Esophagus (tissue), 2 donors: ENCODE measurements at regions not wholly inside any gene's neighbourhood (a gene's known extent, or its start where the extent isn't known, plus 50 kb on each side); places are given as distances from the start of the nearest gene placed in this dataset.

Experiments used
- H3K27ac ChIP-seq, 2 donors: one replicate each; pipeline ENCODE4 v1.5.1; 2013; ENCODE audit warnings: low read depth in 2 of 2, mild to moderate bottlenecking in 2 of 2, inconsistent platforms in 1 of 2, low read length in 1 of 2, moderate library complexity in 1 of 2
- H3K27me3 ChIP-seq, 2 donors: one replicate each; pipeline ENCODE4 v1.6.1; 2013; ENCODE audit warnings: low read length in 2 of 2, control low read depth in 1 of 2, mild to moderate bottlenecking in 1 of 2; ENCODE audit not compliant: insufficient read depth in 2 of 2, control insufficient read depth in 1 of 2
- H3K36me3 ChIP-seq, 2 donors: one replicate each; pipeline ENCODE4 v1.6.1; 2013; ENCODE audit warnings: low read length in 1 of 2; ENCODE audit not compliant: control insufficient read depth in 2 of 2, insufficient read depth in 2 of 2
- H3K4me1 ChIP-seq, 2 donors: one replicate each; pipeline ENCODE4 v1.6.1; 2013; ENCODE audit warnings: low read length in 1 of 2; ENCODE audit not compliant: control insufficient read depth in 2 of 2, insufficient read depth in 2 of 2
- H3K4me3 ChIP-seq, 2 donors: one replicate each; pipeline ENCODE4 v1.5.1; 2013; ENCODE audit warnings: low read length in 2 of 2, mild to moderate bottlenecking in 2 of 2, low read depth in 1 of 2, moderate library complexity in 1 of 2
- H3K9me3 ChIP-seq, 2 donors: one replicate each; pipeline ENCODE4 v1.6.1; 2013; ENCODE audit warnings: mild to moderate bottlenecking in 2 of 2, low read depth in 1 of 2, low read length in 1 of 2, moderate library complexity in 1 of 2; ENCODE audit not compliant: control insufficient read depth in 2 of 2, insufficient read depth in 1 of 2
- WGBS, 2 donors: extraction: QIAGEN DNeasy Blood & Tissue Kit; methylation state at CpG; one replicate each; pipeline ENCODE4 v1.1.7; 2013; 5-methylcytosine and 5-hydroxymethylcytosine counted together
- donor health status: healthy with polysubstance abuse.
- donor health status: Bipolar disorder and iron deficiency.

DNA sequence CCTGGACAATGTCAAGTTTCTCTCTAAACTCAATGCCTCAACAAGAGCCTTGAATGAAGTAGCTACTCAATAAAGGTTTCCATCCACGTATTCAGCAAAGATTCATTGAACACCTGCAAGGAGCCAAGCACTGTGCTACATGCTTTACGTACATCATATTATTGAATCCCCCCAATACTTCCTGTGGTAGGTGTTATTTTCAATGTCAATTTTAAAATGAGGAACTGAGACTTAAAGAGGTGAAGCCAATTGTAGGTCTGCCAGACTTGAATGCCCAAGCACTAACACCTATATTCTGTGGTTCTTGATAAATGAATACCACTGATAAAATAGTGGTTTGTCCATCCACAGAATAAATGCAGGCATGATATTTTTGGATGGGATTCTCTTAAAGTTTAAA is 162.3 kb downstream of the DRD1 start:
- 78 to 83% methylated on average over 2 of the region's 2 CpGs for WGBS, 2 donors
- Histone ChIP-seq H3K36me3 (no peaks in the 10 kb centered on the region), H3K27ac (no peak overlapping the region), H3K4me1 (no peaks in the 10 kb centered on the region), H3K4me3 (no peak overlapping the region), H3K9me3 (no peaks in the 10 kb centered on the region), H3K27me3 (no peaks in the 10 kb centered on the region)

DNA sequence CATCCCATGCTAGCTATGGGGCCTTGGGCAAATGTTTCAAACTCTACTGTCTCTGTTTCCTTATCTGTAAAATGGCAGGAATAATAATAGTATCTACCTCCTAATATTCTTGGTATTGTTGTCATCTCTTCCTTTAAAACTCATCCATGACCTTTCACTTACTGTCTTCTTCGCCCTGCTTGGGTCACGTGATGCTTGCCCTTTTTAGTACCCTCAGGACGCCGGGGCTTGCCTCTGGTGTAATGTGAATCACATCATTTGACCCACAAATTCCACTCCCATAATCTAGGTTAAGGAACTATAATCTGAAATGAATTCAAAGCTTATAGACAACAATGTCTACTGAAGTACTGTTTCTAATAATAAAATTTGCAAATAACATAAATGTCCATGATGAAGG is 162.7 kb downstream of the DRD1 start:
- no peaks in the 10 kb centered on the region for H3K36me3 ChIP-seq
- H3K4me1 ChIP-seq = no peaks in the 10 kb centered on the region
- H3K27ac ChIP-seq = no peak overlapping the region
- no peaks in the 10 kb centered on the region for H3K27me3 ChIP-seq
- WGBS, 2 donors = 82 to 88% methylated on average over 4 of the region's 4 CpGs
- no peak overlapping the region for H3K4me3 ChIP-seq
- H3K9me3 ChIP-seq = no peaks in the 10 kb centered on the region

DNA sequence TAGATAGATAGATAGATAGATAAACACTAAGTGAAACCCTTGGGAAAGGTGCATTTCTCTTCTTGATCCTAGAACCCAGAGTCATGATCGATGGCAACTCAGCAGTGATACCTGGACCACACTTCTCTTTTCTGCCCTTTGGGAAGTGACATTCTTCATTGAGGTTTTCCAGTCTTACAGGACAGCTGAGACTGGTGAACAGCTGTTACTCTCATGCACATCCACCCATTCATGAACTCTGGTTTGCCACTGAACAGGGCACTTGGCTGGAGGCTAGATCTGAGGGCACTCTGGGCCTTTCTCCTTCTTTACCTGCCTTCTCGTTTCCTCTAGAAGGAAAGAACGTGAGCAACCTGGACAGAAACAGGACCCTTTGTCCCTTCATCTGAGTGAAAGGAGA is 164.5 kb downstream of the DRD1 start:
- 77 to 78% methylated on average over 3 of the region's 3 CpGs for WGBS, 2 donors
- Histone ChIP-seq H3K27ac (no peak overlapping the region), H3K9me3 (no peaks in the 10 kb centered on the region), H3K4me3 (no peak overlapping the region), H3K27me3 (no peaks in the 10 kb centered on the region), H3K4me1 (no peaks in the 10 kb centered on the region), H3K36me3 (no peaks in the 10 kb centered on the region)

DNA sequence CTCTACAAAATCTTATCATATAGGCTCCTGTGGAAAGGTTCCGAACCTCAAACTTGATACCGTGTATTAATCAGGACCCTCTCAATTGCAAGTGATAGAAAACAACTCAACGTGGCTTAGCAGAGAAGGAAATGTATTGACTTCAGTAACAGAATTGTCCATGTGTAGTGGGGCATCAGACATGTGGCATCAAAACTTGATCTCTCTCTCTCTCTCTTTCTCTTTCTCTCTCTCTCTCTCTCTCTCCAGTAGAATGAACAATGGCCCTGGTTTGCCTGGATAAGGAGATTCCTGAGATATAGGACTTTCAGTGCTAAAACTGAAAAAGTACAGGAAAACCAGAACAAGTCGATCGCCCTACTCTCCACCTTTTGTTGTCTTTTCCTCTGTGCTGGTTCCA is 168.2 kb downstream of the DRD1 start:
- no peak overlapping the region for H3K4me3 ChIP-seq
- no peaks in the 10 kb centered on the region for H3K4me1 ChIP-seq
- H3K36me3 ChIP-seq = no peaks in the 10 kb centered on the region
- H3K27me3 ChIP-seq = no peaks in the 10 kb centered on the region
- no peaks in the 10 kb centered on the region for H3K9me3 ChIP-seq
- WGBS, 2 donors = 81 to 82% methylated on average over 5 of the region's 5 CpGs
- H3K27ac ChIP-seq = no peak overlapping the region

DNA sequence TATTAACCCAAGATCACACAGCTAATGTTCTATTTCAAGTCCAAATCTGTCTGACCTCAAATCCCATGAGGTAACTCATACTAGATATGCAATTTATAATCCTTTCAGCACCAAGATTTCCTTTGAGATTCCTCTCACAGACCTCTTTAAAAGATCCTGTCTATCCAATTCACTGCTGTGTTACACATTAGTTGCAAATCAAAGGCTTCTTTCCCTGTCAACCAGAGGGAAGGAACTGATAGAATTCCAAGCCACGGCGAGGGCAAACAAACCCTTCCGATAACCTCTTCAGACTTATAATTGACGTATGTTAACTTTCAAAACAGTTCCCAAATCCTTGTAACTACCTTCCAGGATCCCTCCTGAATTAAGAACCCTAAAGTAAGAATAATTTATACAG is 168.9 kb downstream of the DRD1 start:
- no peak overlapping the region for H3K27ac ChIP-seq
- H3K36me3 ChIP-seq = no peaks in the 10 kb centered on the region
- no peaks in the 10 kb centered on the region for H3K27me3 ChIP-seq
- H3K4me1 ChIP-seq = no peaks in the 10 kb centered on the region
- 59 to 66% methylated on average over 4 of the region's 4 CpGs for WGBS, 2 donors
- no peaks in the 10 kb centered on the region for H3K9me3 ChIP-seq
- no peak overlapping the region for H3K4me3 ChIP-seq

DNA sequence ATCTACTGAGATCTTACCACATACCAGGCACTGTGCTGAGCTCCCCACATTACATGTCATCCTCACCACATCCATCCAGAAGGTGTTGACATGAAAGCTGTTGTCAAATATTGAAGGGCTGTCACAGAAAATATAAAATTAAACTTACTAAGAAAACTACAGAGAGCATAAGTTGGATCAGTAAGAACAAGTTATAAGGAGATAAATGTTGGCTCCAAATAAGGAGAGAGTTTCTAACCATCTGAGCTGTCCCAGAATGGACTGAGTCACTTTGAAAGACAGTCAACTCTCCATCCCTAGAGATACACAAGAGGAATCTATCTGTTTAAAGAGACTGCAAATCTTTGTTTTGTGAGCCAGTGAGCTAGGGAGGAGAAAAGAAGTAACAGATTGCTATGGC is 169.8 kb downstream of the DRD1 start:
- no peaks in the 10 kb centered on the region for H3K9me3 ChIP-seq
- no peaks in the 10 kb centered on the region for H3K36me3 ChIP-seq
- no peak overlapping the region for H3K4me3 ChIP-seq
- no peaks in the 10 kb centered on the region for H3K27me3 ChIP-seq
- H3K4me1 ChIP-seq = no peaks in the 10 kb centered on the region
- H3K27ac ChIP-seq = no peak overlapping the region

DNA sequence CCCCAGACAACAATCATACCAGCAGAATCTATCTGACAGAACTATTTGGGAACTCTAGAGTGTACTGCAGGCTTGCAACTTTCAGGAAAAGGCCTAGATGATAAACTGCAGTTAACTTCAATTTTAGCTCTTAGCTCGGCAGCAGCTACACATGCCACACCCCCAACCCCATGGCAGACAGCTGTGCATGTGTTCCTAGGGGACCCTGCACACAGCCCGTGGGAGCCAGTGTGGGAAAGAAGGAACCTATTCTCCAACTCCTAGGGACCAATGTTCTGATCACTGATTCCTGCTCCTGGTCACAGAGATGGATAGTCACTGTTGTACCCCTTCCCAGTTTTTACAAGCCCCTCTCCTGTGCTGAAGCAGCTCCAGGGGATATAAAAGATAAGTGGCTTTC is 179.6 kb downstream of the DRD1 start:
- Histone ChIP-seq H3K36me3 (no peaks in the 10 kb centered on the region), H3K9me3 (no peaks in the 10 kb centered on the region), H3K4me1 (no peaks in the 10 kb centered on the region), H3K27me3 (no peaks in the 10 kb centered on the region), H3K27ac (no peak overlapping the region), H3K4me3 (no peak overlapping the region)
- WGBS, 2 donors = 49 to 61% methylated on average over 2 of the region's 2 CpGs

DNA sequence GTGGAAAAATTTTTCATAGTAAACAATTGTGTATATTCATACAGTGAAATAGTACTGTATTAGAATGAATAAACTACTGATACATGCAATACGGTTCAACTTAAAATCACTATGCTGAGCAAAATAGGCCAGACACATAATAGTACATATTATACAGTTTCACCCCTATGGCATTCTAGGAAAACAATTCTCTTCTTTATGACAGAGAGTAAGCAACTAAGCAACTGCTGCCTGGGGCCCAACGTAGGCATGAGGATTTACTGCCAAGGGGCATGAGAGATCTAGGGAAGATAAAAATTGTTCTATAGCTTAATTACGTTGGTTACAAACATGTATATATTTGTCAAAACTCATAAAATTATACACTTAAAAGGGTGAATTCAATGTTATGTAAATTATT is 180.2 kb downstream of the DRD1 start:
- Histone ChIP-seq H3K27me3 (no peaks in the 10 kb centered on the region), H3K9me3 (no peaks in the 10 kb centered on the region), H3K4me1 (no peaks in the 10 kb centered on the region), H3K4me3 (no peak overlapping the region), H3K27ac (no peak overlapping the region), H3K36me3 (no peaks in the 10 kb centered on the region)
- 89% methylated on average over 3 of the region's 3 CpGs for WGBS, 2 donors

DNA sequence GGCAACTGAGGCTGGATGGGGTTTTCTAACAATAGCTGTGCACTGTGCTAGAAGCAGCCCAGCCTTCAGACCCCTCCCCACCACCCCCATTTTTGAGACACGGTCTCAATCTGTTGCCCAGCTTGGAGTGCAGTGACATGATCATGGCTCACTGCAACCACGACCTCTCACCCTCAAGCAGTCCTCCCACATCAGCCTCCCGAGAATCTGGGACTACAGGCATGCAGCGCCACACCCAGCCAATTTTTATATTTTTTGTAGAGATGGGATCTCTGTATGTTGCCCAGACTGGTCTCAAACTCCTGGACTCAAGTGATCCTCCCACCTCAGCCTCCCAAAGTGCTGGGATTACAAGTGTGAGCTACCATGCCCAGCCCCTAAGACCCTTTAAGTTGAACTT is 182.5 kb downstream of the DRD1 start:
- no peak overlapping the region for H3K4me3 ChIP-seq
- no peaks in the 10 kb centered on the region for H3K4me1 ChIP-seq
- H3K36me3 ChIP-seq = no peaks in the 10 kb centered on the region
- H3K9me3 ChIP-seq = peaks cover 0 to 3% of the 10 kb centered on the region in 2 donors
- no peaks in the 10 kb centered on the region for H3K27me3 ChIP-seq
- no peak overlapping the region for H3K27ac ChIP-seq
- WGBS, 2 donors = 75 to 86% methylated on average over 4 of the region's 4 CpGs

DNA sequence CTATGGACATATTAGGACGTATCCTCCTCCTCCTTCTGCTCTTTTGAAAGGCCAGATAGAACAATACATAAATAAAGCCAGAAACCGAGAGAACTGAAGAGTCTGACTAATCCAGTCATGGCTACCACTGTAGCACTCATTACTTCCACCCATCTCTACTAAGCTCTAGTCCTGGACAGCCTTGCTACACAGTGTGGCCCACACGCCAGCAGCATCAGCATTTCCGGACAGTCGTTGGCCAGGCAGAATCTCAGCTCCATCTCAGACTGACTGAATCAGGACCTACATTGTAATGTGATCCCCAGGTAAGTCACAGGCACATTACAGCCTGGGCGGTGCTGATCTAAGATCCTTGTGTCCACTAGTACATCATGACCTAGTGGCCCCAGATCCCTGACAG is 182.9 kb downstream of the DRD1 start:
- H3K36me3 ChIP-seq = no peaks in the 10 kb centered on the region
- no peaks in the 10 kb centered on the region for H3K27me3 ChIP-seq
- H3K4me1 ChIP-seq = no peaks in the 10 kb centered on the region
- no peak overlapping the region for H3K27ac ChIP-seq
- H3K4me3 ChIP-seq = no peak overlapping the region
- peaks cover 0 to 3% of the 10 kb centered on the region in 2 donors for H3K9me3 ChIP-seq
- 73 to 74% methylated on average over 6 of the region's 6 CpGs for WGBS, 2 donors
